GM18502 (cell line): ENCODE measurements at regions not wholly inside any gene's neighbourhood (a gene's known extent, or its start where the extent isn't known, plus 50 kb on each side); places are given as distances from the start of the nearest gene placed in this dataset.
"Not testable (repeated sequence)": the region's sequence is repeated elsewhere in the genome, so short reads cannot be mapped to it uniquely, and the experiment has no call there.

Experiments
- ATAC-seq: cut with Tn5 transposase; IDR thresholded peaks from one replicate; pipeline ENCODE4 v1.9.1; 2021; ENCODE audit warnings: mild to moderate bottlenecking; ENCODE audit not compliant: unreplicated experiment, poor library complexity

- no peak for ATAC-seq
These were observed 389.9 kb upstream of the EMCN start for GRCh38 chr4:100907465-100908454.

GRCh38 chr4:100906973-100907372 is 389.2 kb upstream of the EMCN start:
- ATAC-seq = no peak

- ATAC-seq = not testable (repeated sequence)
These were observed 383.1 kb upstream of the EMCN start for GRCh38 chr4:100900945-100901344.

GRCh38 chr4:100900134-100900533 is 382.3 kb upstream of the EMCN start:
- ATAC-seq = no peak

- no peak for ATAC-seq
These were observed 381.0 kb upstream of the EMCN start for GRCh38 chr4:100898844-100899243.

GRCh38 chr4:100895556-100896197 is 377.9 kb upstream of the EMCN start:
- peak; percentile 92 for ATAC-seq

GRCh38 chr4:100894339-100894870 is 376.6 kb upstream of the EMCN start:
- no peak for ATAC-seq

- ATAC-seq = no peak
These were observed 374.0 kb upstream of the EMCN start for GRCh38 chr4:100891808-100892207.

- ATAC-seq = peak; percentile 7
These were observed 372.1 kb upstream of the EMCN start for GRCh38 chr4:100889898-100890297.

GRCh38 chr4:100889401-100889800 is 371.6 kb upstream of the EMCN start:
- peak; percentile 86 for ATAC-seq

- no peak for ATAC-seq
These were observed 364.8 kb upstream of the EMCN start for GRCh38 chr4:100882661-100883060.

- ATAC-seq = no peak
These were observed 363.5 kb upstream of the EMCN start for GRCh38 chr4:100881283-100881682.

GRCh38 chr4:100880011-100880410 is 362.2 kb upstream of the EMCN start:
- ATAC-seq = no peak

- no peak for ATAC-seq
These were observed 361.6 kb upstream of the EMCN start for GRCh38 chr4:100879471-100879870.

GRCh38 chr4:100876546-100876945 is 358.7 kb upstream of the EMCN start:
- no peak for ATAC-seq

- no peak for ATAC-seq
These were observed 357.7 kb upstream of the EMCN start for GRCh38 chr4:100875296-100876068.

- ATAC-seq = no peak
These were observed 355.0 kb upstream of the EMCN start for GRCh38 chr4:100872811-100873210.

GRCh38 chr4:100870940-100871772 is 353.3 kb upstream of the EMCN start:
- ATAC-seq = no peak

GRCh38 chr4:100869276-100869675 is 351.5 kb upstream of the EMCN start:
- ATAC-seq = no peak

- not testable (repeated sequence) for ATAC-seq
These were observed 350.5 kb upstream of the EMCN start for GRCh38 chr4:100868281-100868680.
